SK-N-SH (cell line): ENCODE measurements at regions not wholly inside any gene's neighbourhood (a gene's known extent, or its start where the extent isn't known, plus 50 kb on each side); places are given as distances from the start of the nearest gene placed in this dataset.

Experiments used
- CTCF ChIA-PET: fragments of 300-600, 350-600 bp; formaldehyde crosslinking; extraction: SDS; loops from one replicate; lab custom pipeline; 2021; lab: Yijun Ruan, JAX
- POLR2A ChIA-PET: fragments of 350-600 bp; sonication (Branson Sonifier 250); formaldehyde crosslinking; extraction: SDS; loops from one replicate; lab custom pipeline; 2020; ENCODE audit warnings: antibody characterized with exemption, inconsistent platforms; lab: Yijun Ruan, JAX
- DNase-seq: peaks from one replicate; pipeline ENCODE4 v3.0.0; 2012
- H2AFZ ChIP-seq: fragments of 200-600 bp; sonication (generic); 2 replicates; pipeline ENCODE4 v1.8.1; 2016; ENCODE audit warnings: antibody characterized with exemption, mild to moderate bottlenecking, low read depth
- H3F3A ChIP-seq: fragments of 200-600 bp; sonication (generic); replicated peaks from 2 replicates; pipeline ENCODE3; 2016; ENCODE audit warnings: antibody characterized with exemption, mild to moderate bottlenecking; ENCODE audit not compliant: insufficient read depth
- H3K27ac ChIP-seq, 2 experiments: fragments of 200-500 bp in 1 of 2; fragments of 200-600 bp in 1 of 2; sonication (Bioruptor generic) in 1 of 2; sonication (generic), shearing (Covaris generic) in 1 of 2; 2 replicates each; pipeline versions ENCODE4 v1.5.1 to v1.6.1; 2014 to 2016; ENCODE audit warnings: low read depth in 2 of 2, inconsistent platforms in 1 of 2, low read length in 1 of 2, mild to moderate bottlenecking in 1 of 2, mixed read lengths in 1 of 2
- H3K27me3 ChIP-seq: fragments of 200-600 bp; sonication (generic), shearing (Covaris generic); 2 replicates; pipeline ENCODE4 v1.6.1; 2016; ENCODE audit warnings: mixed run types; ENCODE audit not compliant: insufficient read depth
- H3K36me3 ChIP-seq, 2 experiments: fragments of 200-500 bp in 1 of 2; fragments of 200-600 bp in 1 of 2; sonication (Bioruptor generic) in 1 of 2; sonication (generic) in 1 of 2; replicated peaks in 1 of 2; 2 replicates each; pipeline versions ENCODE3 to v1.5.1; 2014 to 2016; ENCODE audit warnings: low read length in 1 of 2, mild to moderate bottlenecking in 1 of 2; ENCODE audit not compliant: insufficient read depth in 2 of 2, control insufficient read depth in 1 of 2
- H3K4me1 ChIP-seq, 2 experiments: fragments of 200-500 bp in 1 of 2; fragments of 200-600 bp in 1 of 2; sonication (Bioruptor generic) in 1 of 2; sonication (generic), shearing (Covaris generic) in 1 of 2; 2 replicates each; pipeline versions ENCODE4 v1.5.1 to v1.6.1; 2014 to 2016; ENCODE audit warnings: low read depth in 1 of 2, low read length in 1 of 2, mixed run types in 1 of 2; ENCODE audit not compliant: insufficient read depth in 2 of 2, control insufficient read depth in 1 of 2
- H3K4me2 ChIP-seq: fragments of 200-600 bp; sonication (generic), shearing (Covaris generic); 2 replicates; pipeline ENCODE4 v1.6.1; 2017; ENCODE audit warnings: mixed run types
- H3K4me3 ChIP-seq, 2 experiments: fragments of 200-500 bp in 1 of 2; fragments of 200-600 bp in 1 of 2; sonication (Bioruptor generic) in 1 of 2; sonication (generic), shearing (Covaris generic) in 1 of 2; 2 replicates each; pipeline versions ENCODE4 v1.5.1 to v1.8.1; 2014 to 2016; ENCODE audit warnings: low read depth in 2 of 2, inconsistent platforms in 1 of 2, low read length in 1 of 2, mild to moderate bottlenecking in 1 of 2, mixed read lengths in 1 of 2, moderate library complexity in 1 of 2
- H3K79me2 ChIP-seq: fragments of 200-600 bp; sonication (generic); 2 replicates; pipeline ENCODE4 v1.8.1; 2017; ENCODE audit warnings: mild to moderate bottlenecking; ENCODE audit not compliant: insufficient read depth
- H3K9ac ChIP-seq: fragments of 200-600 bp; sonication (generic); 2 replicates; pipeline ENCODE4 v1.6.1; 2017; ENCODE audit warnings: mixed run types
- H3K9me2 ChIP-seq: fragments of 200-600 bp; sonication (generic); 2 replicates; pipeline ENCODE4 v1.6.1; 2017; ENCODE audit warnings: mixed run types
- H3K9me3 ChIP-seq: fragments of 200-600 bp; sonication (generic); 2 replicates; pipeline ENCODE4 v1.6.1; 2017; ENCODE audit warnings: mixed run types, mild to moderate bottlenecking, moderate library complexity
- H4K20me1 ChIP-seq: fragments of 200-600 bp; sonication (generic); 2 replicates; pipeline ENCODE4 v1.6.1; 2017; ENCODE audit warnings: mild to moderate bottlenecking, mixed run types; ENCODE audit not compliant: insufficient read depth
- CHD2 ChIP-seq: fragments of 150-350 bp; IDR thresholded peaks from 2 replicates; pipeline ENCODE4 v1.6.1; 2018; ENCODE audit warnings: low read length; ENCODE audit not compliant: partially characterized antibody
- ELF1 ChIP-seq: IDR thresholded peaks from 2 replicates; pipeline ENCODE4 v1.4.0; 2012
- EP300 ChIP-seq, 2 experiments: IDR thresholded peaks; 2 replicates each; pipeline versions ENCODE4 v1.4.0 to v1.6.1; 2012; ENCODE audit warnings: borderline replicate concordance in 1 of 2, low read depth in 1 of 2, low read length in 1 of 2
- EZH2phosphoT487 ChIP-seq: fragments of 200-600 bp; sonication (generic); IDR thresholded peaks from 2 replicates; pipeline ENCODE4 v1.6.1; 2017; ENCODE audit warnings: low read depth, mixed run types, mild to moderate bottlenecking, antibody characterized with exemption, moderate library complexity, borderline replicate concordance
- GABPA ChIP-seq: IDR thresholded peaks from 2 replicates; pipeline ENCODE4 v1.4.0; 2012; ENCODE audit warnings: low read depth, mild to moderate bottlenecking
- GATA2 ChIP-seq: sonication (generic); formaldehyde crosslinking; IDR thresholded peaks from 2 replicates; pipeline ENCODE4 v1.5.0; 2020; ENCODE audit warnings: mild to moderate bottlenecking, missing genetic modification reagents
- IRF3 ChIP-seq: fragments of 150-350 bp; IDR thresholded peaks from 2 replicates; pipeline ENCODE4 v1.6.1; 2016; ENCODE audit warnings: mild to moderate bottlenecking, low read depth, low read length
- MAX ChIP-seq: IDR thresholded peaks from 2 replicates; pipeline ENCODE4 v1.4.0; 2012; ENCODE audit warnings: low read depth
- MEF2A ChIP-seq: IDR thresholded peaks from 2 replicates; pipeline ENCODE4 v1.4.0; 2012; ENCODE audit warnings: low read depth, borderline replicate concordance
- MXI1 ChIP-seq: IDR thresholded peaks from 2 replicates; pipeline ENCODE4 v1.6.1; 2012; ENCODE audit warnings: mild to moderate bottlenecking, low read depth, low read length, improper control_type of control experiment
- NFIC ChIP-seq: IDR thresholded peaks from 2 replicates; pipeline ENCODE4 v1.4.0; 2012; ENCODE audit warnings: borderline replicate concordance
- NRF1 ChIP-seq: IDR thresholded peaks from 2 replicates; pipeline ENCODE4 v1.6.1; 2012; ENCODE audit warnings: low read depth, mild to moderate bottlenecking, low read length
- PBX3 ChIP-seq: IDR thresholded peaks from 2 replicates; pipeline ENCODE4; 2012
- RAD21 ChIP-seq: IDR thresholded peaks from 2 replicates; pipeline ENCODE4 v1.6.1; 2012; ENCODE audit warnings: mild to moderate bottlenecking, low read length
- RCOR1 ChIP-seq: fragments of 150-350 bp; IDR thresholded peaks from 2 replicates; pipeline ENCODE4 v1.6.1; 2017; ENCODE audit warnings: antibody characterized with exemption, low read length
- RXRA ChIP-seq: IDR thresholded peaks from 2 replicates; pipeline ENCODE4 v1.4.0; 2012; ENCODE audit warnings: low read depth, mild to moderate bottlenecking, borderline replicate concordance
- SMC3 ChIP-seq: IDR thresholded peaks from 2 replicates; pipeline ENCODE4 v1.6.1; 2012; ENCODE audit warnings: low read depth, low read length, improper control_type of control experiment
- TAF1 ChIP-seq: IDR thresholded peaks from 2 replicates; pipeline ENCODE4 v1.6.1; 2012; ENCODE audit warnings: low read depth, mild to moderate bottlenecking, low read length, moderate library complexity, borderline replicate concordance
- TCF12 ChIP-seq: IDR thresholded peaks from 2 replicates; pipeline ENCODE4 v1.4.0; 2012
- TEAD4 ChIP-seq: IDR thresholded peaks from 2 replicates; pipeline ENCODE4 v1.4.0; 2012; ENCODE audit warnings: mild to moderate bottlenecking, borderline replicate concordance; ENCODE audit not compliant: insufficient read depth
- USF1 ChIP-seq: IDR thresholded peaks from 2 replicates; pipeline ENCODE4 v1.4.0; 2012; ENCODE audit warnings: low read depth, borderline replicate concordance
- USF2 ChIP-seq: fragments of 150-350 bp; IDR thresholded peaks from 2 replicates; pipeline ENCODE4 v1.6.1; 2017; ENCODE audit warnings: antibody characterized with exemption, low read length, low read depth, borderline replicate concordance
- YY1 ChIP-seq: IDR thresholded peaks from 2 replicates; pipeline ENCODE4 v1.4.0; 2012; ENCODE audit warnings: low read depth, mild to moderate bottlenecking
- WGBS: methylation state at CpG from one replicate; pipeline ENCODE4 v1.1.6; 2017; ENCODE audit warnings: low lambda C conversion rate; 5-methylcytosine and 5-hydroxymethylcytosine counted together

GRCh38 chr17:45681706-45682105 lies 102.4 kb upstream of the CRHR1 start:
- Histone ChIP-seq H3K9ac (no peak overlapping the region), H3K27ac (no peak overlapping the region)
- TF ChIP-seq TEAD4 (no peak), TCF12 (no peak), USF2 (no peak), TAF1 (no peak), GABPA (no peak), RAD21 (no peak), NRF1 (no peak), CHD2 (no peak), MAX (no peak), RXRA (no peak), IRF3 (no peak)
- TF ChIP-seq, all 33 proteins: peak for 0
- no peaks in the 10 kb centered on the region for H3K9me2 ChIP-seq
- no peak for DNase-seq
- H3F3A ChIP-seq = no peaks in the 10 kb centered on the region
- H3K79me2 ChIP-seq = no peaks in the 10 kb centered on the region
- no peak overlapping the region for H3K4me3 ChIP-seq
- ChIA-PET POLR2A (no interaction called here), CTCF (interaction anchor here (1.1 to 2.5 kb wide), 3 partner anchors 15 to 170 kb away, joined by 3 to 6 read pairs (median 4); no protein-coding TSS in a partner anchor)
- no peaks in the 10 kb centered on the region; a peak in 1 of 4 replicates for H3K4me1 ChIP-seq
- no peak overlapping the region for H3K4me2 ChIP-seq
- no peaks in the 10 kb centered on the region for H3K9me3 ChIP-seq
- no peaks in the 10 kb centered on the region for H4K20me1 ChIP-seq
- H3K36me3 ChIP-seq = no peaks in the 10 kb centered on the region
- WGBS = 67% methylated on average over 9 of the region's 9 CpGs
- no peak overlapping the region for H2AFZ ChIP-seq
- no peaks in the 10 kb centered on the region for H3K27me3 ChIP-seq

- CTCF ChIA-PET = interaction anchor here (1.0 kb wide), 1 partner anchor 36 kb away, joined by 3 read pairs; no protein-coding TSS in a partner anchor
- Histone ChIP-seq H3K4me1 (peaks cover 0 to 14% of the 10 kb centered on the region in 2 experiments; a peak in 1 of 4 replicates), H3K36me3 (no peaks in the 10 kb centered on the region), H3K79me2 (no peaks in the 10 kb centered on the region), H3K27ac (no peak overlapping the region), H3K4me2 (no peak overlapping the region), H2AFZ (no peak overlapping the region), H3K9me3 (no peaks in the 10 kb centered on the region), H3K27me3 (peaks cover 4% of the 10 kb centered on the region; the same call in 1 of the 2 replicates), H3K9me2 (no peaks in the 10 kb centered on the region), H3F3A (no peaks in the 10 kb centered on the region), H3K9ac (no peak overlapping the region), H3K4me3 (no peak overlapping the region), H4K20me1 (no peaks in the 10 kb centered on the region)
- WGBS = 46% methylated on average over 4 of the region's 4 CpGs
- no peak for DNase-seq
- POLR2A ChIA-PET = no interaction called here
- TF ChIP-seq NFIC (no peak), GABPA (no peak), RXRA (no peak), SMC3 (no peak), ELF1 (no peak), MAX (no peak), USF1 (no peak), YY1 (no peak), RCOR1 (no peak), MXI1 (no peak), PBX3 (no peak), EZH2phosphoT487 (no peak), EP300 (IDR thresholded peaks at IDR 0.05; ENCODE audit: borderline replicate concordance in 1 of 2, low read depth in 1 of 2, low read length in 1 of 2) (no peak), IRF3 (no peak), GATA2 (CRISPR knock-in tag) (no peak), MEF2A (no peak), TEAD4 (no peak), TAF1 (no peak), RAD21 (no peak)
These were observed 97.9 kb upstream of the CRHR1 start for GRCh38 chr17:45686250-45686649.
